GM21723 (cell line): ENCODE measurements at regions not wholly inside any gene's neighbourhood (a gene's known extent, or its start where the extent isn't known, plus 50 kb on each side); places are given as distances from the start of the nearest gene placed in this dataset.

ENCODE experiments used
- ATAC-seq: cut with Tn5 transposase; IDR thresholded peaks from one replicate; pipeline ENCODE4 v1.9.1; 2021; ENCODE audit warnings: mild to moderate bottlenecking, moderate library complexity; ENCODE audit not compliant: unreplicated experiment

DNA sequence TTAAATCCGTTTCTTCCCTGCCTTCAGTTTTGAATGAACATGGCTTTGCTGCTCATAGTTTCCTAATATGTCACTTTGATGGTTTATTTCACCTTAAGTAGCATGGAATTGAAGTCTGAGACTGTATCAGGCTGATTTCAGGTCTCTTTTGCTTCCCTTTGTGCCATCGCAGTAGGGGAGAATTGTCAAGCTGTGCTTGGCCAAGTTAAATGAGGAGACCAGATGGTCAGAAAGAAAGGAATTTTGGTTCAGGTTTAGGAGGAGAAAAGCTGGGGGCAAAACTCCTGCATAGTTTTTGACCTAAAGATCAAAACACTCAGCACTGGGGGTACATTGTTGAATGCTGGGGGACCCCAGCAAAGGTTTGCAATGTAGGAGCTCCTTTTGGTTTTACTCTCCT lies 398.4 kb downstream of the NUAK1 start:
- no peak for ATAC-seq

DNA sequence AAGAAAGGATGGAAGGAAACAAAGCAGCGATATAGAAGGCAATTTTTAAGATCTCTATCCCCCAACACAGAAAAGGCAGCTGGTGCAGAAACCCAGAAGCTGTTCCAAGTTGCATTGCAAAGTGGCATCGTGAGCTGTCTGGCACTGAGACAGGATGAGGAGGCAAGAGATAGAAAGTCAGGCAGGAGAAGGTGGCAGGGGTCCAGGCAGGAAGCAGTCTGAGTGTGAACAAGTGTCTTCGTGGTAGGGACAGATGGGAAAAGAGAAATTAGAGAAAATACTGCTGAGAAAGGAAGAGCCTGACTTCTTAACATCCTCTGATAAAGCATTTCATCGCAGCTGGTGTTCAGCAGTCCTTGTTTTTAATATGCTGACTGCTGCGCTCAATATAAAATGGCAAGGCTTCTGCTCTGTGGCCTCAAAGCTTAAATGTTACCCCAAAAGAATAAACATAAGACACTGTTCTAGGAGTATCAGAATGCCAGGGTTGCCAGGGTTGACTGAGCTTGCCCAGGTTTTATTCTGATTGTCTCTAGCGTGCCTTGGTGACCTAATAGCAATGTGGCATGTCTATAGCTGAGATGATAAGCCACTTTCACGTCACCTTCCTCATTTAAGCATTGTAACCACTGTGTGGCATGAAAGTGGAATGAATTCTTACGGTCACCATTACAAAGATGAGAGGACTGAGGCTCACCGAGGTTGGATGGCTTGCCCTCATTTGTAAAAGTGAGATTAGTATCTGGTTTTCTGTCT lies 397.6 kb downstream of the NUAK1 start:
- no peak for ATAC-seq

DNA sequence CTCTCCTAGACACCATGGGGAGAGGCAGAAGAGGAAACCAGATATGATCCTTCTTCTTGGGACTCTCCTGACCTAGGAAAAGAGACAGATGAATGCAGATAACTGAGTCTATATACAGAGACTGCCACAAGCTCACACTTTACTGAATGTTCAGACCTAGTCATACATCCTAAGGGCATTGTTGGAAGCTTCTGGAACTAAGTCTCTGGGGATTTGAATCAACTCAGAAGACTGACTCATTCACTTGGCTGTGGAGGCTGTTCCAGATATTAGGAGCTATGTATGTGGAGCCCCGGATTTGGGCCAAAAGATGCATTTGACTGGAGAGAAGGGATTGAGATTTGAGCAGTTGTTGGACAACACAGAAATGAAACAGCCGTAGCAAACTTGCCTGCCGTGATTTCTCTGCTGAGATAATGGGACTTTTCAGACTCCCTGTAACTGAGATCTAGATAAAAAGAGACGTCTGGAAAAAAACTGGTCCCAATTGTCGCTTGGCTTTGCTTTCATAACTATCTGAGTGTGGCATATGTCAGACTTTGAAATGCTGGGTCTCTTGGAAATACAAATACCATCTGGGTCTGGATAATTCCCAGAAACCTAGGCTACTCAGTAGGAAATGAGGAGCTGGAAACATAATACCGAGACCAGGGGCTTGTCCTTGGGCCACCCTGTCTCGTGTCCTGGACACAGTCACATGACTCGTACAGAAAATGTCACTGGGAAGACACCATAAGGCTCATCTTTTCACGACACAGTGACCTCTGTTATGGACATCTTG lies 396.8 kb downstream of the NUAK1 start:
- no peak for ATAC-seq

DNA sequence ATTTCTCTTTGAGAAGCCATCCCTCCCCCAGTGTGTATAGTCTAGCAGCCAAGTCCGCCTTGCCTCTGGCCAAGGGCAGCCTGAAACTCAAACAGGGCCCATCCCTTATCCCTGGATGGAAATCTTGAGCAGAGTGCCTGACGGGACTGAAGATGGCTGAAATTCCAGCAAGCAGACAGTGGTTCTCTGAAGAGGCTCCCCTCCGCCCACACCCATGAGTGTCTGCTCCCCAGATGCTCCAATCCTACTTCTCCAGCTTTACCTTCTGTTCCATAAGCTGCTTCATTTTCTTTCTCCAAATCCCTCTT lies 396.2 kb downstream of the NUAK1 start:
- ATAC-seq: no peak

DNA sequence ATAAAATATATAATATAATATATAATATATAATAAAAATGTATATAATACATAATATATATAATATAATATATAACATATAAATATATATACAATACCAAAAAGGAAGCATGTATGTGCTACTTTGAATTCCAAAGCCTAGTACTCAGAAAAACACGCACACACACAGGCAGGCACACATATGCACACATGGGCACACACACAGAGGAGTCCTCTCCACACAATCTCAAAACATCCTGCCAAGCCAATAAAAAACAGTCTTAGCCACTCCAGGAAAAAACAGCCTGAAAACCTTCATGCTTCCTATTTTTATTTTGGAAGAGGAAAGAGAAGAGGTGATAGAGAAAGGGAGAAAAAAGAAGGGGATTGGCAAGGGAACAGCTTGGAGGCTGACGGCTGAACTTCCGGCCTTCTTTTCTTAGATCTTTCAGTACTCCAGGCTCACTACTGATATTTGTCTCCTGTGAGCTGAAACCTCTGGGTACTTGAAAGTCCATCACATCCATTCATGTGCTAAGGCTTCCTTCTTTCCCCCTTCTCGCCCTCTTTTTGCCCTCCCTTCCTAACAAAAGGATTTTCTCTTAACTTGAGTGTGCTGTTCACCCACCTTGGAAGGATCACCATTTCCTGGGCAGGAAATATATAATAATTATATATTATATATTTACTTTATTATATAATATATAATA lies 394.2 kb downstream of the NUAK1 start:
- ATAC-seq: no peak

DNA sequence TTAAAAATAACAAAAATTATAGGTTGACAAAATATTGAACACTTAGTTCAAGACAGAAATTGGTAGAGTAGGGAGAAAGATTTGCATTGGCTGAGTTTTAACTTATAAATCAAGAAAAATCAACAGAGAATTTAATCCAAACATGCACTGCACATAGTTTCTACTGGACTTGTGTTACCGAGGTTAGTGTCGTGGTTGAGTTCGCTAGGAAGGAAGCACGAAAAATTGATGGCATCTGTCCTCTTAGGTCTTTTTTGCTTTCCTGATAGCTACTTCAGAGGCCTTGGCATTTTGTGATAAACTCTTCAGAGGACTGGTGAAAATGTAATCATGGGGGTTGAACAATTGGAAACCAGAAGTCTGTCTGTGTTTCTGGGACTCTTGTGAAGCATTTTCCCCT lies 392.9 kb downstream of the NUAK1 start:
- ATAC-seq: no peak

DNA sequence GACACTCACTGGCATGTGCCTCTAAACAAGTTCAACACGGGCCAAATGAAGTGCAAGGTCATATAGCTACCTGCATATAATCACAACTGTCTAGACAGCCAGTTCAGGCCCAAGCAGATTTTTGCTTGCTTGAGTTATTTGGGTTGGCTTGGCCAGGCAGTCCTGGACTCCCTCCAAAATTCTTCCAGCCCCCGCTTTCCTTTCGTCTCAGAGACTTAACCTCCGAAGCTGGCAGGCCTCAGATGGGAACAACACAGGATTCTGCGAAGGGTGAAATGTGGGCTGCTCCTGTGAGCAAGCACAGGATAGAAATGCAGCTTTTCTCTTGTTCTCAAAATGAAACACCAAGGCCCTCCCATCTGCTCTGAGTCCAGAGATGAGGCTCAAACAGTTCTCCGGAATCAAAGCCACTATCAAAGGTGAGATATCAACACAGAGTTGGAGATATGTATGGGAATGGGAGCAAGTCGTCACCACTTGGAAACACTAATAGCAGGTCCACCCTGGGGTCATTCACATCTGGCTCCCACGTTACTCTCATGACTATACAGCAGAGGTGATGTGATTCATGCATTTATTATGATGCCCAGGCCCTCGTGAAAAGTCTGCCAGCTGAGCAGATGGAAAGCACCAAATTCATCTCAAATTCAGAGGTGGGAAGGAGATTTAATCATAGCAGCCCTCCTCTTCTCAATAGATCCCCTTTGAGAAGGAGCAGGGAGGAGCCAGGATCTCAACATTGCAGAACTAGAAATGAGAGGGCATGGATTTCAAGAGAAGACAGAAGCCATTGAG lies 389.8 kb downstream of the NUAK1 start:
- ATAC-seq: no peak

DNA sequence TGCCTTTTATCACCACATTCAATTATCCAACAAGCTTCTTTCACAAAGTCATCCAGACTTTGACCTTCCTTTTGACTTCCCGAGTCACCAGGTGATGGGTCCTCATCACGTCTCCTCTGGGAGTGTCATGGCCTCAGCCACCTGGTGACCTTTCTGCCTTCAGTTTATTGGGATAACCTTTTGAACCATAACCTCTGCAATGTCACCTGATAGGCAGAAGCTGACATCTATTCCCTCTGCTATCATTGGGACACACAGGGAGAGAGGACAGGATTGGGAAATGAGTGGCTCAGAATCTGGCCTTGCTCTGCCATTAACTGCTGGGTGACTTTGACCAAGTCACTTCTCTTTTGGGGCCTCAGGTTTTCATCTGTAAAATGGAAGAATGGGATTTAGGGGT lies 388.7 kb downstream of the NUAK1 start:
- ATAC-seq: no peak

DNA sequence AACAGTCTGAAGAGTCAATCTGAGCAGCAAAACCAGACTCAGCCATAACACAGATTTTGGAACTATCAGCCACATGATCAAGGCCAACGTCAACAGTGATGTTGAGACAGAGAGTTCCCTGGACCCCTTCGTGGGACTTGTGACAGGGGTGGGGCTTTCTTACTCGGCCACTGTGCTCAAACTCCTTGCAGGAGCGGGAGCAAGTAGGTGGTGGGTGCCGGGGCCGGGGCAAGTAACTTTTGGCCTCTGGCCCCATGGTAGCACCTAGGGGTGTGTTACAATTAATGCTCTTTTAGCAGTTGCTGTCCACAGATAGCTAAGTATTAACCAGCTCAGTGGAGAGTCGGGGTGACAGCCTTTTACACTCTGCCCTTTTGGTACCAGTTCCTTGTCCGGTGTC lies 384.4 kb downstream of the NUAK1 start:
- ATAC-seq: no peak

DNA sequence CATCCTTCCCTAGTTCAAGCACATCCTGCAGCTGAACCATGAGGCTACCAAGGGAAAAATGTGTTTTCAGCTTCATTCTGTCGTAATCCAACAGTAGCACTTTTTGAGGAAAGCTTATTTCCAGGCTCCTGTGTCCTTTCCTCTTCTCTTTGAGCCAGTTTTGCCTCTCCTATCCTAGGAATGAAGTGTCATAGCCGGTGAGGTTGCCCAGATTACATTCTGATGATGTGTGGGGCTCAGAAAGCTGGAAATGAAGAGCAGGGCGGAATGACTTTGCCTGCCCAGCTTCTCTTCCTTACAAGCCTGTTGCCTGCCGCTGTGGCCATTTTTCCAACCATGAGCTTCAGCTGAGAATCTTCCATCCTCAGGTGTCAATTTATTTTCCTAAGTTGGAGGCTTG lies 381.8 kb downstream of the NUAK1 start:
- no peak for ATAC-seq

DNA sequence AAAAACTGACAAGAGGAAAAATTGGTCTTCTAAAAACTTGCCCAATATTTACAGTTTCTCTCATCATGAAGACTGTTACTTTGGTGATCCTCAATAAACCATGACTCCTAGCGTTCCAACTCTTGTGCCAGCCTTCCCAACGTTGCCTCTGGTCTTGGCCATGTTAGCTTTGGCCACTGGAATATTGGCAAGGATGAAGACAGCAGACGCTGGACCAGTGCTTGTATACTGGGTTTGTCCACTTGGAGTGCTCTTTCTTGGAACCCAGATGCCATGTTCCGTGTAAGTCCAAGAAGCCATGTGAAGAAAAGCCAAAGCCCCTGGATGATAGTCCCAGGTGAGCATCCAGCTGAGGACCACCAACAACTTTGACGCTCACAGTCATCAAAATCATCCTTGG lies 379.6 kb downstream of the NUAK1 start:
- ATAC-seq: no peak

DNA sequence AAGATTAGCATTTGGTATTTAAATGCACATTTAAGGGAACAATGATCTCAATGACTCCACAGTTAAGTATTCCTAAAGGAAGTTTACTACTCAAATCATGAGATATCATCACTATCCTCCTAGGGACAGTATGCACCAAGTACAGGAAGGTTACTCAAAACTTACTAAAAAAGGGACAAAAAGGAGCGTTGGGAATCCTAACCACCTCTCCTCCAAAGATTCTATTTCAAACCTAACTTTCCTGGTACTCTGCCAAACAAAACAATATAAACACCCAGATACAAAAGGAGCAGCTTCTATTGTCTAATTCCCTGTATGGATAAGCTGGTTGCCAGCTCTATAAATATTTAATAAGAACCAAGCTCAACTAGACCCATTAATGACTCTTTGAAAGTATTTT lies 377.7 kb downstream of the NUAK1 start:
- no peak for ATAC-seq

DNA sequence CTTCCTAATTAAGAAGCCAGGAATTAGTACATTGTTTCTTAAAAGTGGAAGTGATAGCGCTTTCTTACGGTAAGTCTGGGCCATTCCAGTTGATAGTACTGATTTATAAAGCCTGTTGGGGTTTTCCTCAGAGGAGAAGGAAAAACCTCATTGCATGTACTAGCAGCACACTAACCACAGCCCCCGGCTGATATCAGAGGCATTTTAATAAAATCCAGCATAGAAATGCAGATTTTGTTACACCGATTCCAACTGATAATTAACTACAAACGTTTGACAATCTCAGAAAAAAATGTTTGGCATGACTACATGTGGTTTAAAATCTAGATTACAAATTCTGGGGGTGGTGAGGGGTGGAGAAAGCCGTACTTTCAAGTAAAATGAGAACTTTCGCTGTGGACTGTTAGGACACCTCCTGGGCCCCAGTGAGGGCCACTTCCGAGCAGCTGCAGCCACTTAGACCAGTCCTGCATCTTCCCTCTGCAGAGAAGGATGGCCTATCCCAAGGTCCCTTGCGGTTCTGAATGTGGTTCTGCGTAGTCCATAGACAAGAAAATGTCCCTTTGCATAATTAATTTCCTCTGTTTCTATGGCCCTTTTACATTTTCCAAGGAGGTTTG lies 374.4 kb downstream of the NUAK1 start:
- ATAC-seq: no peak

DNA sequence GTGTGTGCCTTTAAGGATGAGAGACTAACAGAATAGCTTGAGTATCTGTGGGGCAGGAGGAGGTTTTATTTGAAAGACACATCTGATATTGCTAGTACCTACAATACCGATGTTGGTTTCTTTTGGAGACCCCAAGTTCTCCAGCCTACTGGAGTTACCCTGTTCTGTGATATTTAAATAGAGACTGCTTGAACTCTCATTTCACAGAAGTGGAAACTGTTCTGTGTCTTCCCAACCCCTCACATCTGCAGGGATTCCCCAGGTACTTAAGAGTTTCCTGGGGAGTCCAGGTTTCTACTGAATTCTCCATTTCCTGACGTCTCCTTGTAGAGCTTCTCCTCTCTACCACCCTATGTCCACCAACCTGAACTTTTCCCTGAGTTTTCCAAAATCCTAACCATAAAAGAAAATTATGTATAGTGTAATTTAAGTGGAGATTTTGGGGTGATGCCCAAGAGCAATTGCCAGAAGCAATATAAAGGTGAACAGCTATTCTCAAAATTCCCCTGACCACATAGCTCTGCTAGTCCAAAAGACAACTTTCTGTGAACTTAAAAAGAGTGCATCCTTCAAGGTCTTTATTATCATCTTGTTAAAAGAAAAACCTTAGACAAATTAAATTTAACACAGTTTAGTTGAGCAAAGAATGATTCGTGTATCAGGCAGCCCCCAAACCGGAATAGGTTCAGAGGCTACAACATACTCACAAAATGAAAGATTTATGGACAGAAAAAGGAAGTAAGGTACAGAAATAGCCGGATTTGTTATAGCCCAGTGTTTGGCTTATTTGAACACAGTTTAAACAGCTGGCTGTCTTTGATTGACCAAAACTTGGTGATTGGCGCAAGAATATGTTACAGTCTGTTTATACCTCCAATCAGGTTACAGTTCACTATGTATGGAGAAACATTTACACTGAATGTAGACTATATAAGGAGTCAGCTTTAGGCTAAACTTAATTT lies 373.4 kb downstream of the NUAK1 start:
- no peak for ATAC-seq

DNA sequence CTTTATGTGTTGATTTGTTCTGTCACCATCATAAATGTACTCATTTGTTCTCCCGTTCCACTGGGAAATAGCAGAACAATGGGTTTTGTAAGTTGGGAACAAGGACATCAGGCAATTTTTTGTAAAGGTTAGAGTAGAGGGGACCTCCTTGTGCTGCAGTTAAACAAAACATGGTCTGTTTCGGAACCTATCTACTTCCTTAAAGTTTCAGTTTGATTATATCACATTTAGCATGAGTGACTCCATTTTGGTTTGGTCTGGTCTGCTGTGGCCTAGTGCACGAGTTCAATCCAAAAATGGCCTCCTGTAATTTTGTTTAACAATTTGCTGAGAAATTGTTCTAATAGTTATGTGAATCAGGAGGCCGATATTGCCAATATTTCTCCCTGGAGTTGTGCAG lies 372.7 kb downstream of the NUAK1 start:
- no peak for ATAC-seq

DNA sequence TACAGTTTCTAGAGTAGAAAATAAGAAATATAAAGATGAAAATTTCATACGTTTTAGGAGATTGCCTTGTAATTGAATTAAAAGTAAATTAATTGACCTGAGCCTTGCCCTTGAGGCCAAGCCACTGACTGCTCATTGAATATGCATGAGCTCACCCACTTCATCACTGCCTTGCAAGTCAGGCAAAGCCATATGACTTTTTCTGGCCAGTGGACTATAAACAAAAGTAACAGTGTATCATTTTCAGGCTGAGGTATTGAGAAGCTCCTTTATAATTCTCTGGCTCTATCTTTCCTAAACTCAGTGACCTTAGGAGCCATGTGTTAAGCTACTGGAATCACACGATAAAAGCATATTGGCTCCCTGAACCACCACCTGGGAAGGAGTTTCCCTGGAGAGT lies 369.3 kb downstream of the NUAK1 start:
- no peak for ATAC-seq

DNA sequence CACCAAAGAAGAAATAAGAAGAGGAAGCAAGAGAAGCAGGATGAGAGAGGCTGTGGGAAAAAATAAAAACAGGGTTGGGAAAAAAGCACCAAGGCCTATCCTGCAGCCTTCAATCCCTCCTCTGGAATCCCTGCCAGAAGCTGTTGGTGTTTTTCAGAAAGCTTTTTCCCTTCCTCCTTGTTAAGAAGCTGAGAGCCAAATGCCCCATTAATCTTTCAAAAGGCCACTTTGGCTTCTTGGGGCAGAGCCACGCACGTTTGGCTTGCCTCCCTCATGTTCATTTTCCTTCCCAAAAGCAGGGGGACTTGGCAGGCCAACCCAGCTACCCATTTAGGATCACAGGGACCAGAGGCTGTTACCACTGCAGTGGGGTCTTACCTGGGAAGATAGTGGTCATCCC lies 365.3 kb downstream of the NUAK1 start:
- ATAC-seq: no peak

DNA sequence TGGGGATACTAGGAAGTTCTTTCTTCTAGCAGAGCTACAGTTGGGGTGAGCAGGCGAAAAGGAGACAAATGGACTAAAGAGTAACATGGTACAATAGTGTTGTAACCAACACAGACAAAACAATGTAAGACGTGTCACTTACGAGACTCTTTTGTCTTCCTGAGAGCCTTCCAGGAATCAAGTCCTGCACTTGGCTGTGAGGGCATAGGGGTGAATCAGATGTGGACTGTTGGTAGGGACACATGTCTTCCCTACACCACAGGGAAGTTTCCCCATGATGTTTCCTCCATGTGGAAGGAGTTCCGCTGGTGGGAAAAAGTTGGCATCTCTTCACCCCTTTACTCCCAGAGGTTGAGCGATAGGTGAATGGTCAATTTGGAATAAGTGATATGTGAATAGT lies 364.7 kb downstream of the NUAK1 start:
- ATAC-seq: no peak

DNA sequence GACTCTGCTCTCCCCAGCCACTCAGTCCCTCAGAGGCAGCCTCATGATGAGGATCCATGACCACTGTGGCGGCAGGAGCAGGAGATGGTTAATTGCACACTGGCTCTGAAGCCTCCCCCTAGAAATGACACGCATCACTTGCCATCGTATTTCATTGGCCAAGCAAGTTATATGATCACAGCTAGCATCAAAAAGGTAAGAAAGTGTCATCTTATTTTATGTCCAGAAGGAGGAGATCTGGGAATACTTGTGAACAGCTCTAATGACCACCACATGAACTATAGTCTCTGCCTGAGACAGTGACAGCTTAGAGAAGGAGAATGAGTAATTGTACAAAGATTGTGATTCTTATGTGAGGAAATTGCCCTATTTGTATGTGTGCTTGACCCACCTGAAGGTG lies 363.4 kb downstream of the NUAK1 start:
- no peak for ATAC-seq
